ENCODE measurements at regions not wholly inside any gene's neighbourhood (a gene's known extent, or its start where the extent isn't known, plus 50 kb on each side); places are given as distances from the start of the nearest gene placed in this dataset. TPM values are rescaled to one million over a fixed set of nuclear protein-coding genes. Genes with fewer than 3 reads are reported as not detected.
"Not testable (repeated sequence)": the region's sequence is repeated elsewhere in the genome, so short reads cannot be mapped to it uniquely, and the experiment has no call there.

DNA sequence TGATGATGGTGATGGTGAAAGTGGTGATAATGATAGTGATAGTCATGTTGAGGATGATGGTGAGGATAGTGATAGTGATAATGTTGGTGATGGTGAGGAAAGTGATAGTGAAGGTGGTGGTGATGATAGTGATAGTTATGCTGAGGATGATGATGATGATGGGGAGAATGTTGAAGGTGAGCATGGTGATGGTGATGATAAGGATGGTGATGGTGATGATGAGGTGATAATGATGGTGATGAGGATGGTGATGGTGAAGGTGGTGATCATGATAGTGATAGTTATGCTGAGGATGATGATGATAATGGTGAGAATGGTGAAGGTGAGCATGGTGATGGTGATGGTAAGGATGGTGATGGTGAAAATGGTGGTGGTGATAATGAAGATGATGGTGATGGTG, 64.9 kb upstream of the ZNF337 start:
- H3K4me3 ChIP-seq (ENCODE audit: low read depth, low read length) = no peak overlapping the region
- H3K36me3 ChIP-seq (ENCODE audit: control insufficient read depth, insufficient read depth, low read length) = no peaks in the 10 kb centered on the region
- no peaks in the 10 kb centered on the region for H3K27me3 ChIP-seq (ENCODE audit: control insufficient read depth, insufficient read depth, low read length)
- ChIA-PET CTCF (no interaction called here), POLR2A (no interaction called here)
- DNase-seq (ENCODE audit: low read depth) = no peak
- TF ChIP-seq, protein P1, sequence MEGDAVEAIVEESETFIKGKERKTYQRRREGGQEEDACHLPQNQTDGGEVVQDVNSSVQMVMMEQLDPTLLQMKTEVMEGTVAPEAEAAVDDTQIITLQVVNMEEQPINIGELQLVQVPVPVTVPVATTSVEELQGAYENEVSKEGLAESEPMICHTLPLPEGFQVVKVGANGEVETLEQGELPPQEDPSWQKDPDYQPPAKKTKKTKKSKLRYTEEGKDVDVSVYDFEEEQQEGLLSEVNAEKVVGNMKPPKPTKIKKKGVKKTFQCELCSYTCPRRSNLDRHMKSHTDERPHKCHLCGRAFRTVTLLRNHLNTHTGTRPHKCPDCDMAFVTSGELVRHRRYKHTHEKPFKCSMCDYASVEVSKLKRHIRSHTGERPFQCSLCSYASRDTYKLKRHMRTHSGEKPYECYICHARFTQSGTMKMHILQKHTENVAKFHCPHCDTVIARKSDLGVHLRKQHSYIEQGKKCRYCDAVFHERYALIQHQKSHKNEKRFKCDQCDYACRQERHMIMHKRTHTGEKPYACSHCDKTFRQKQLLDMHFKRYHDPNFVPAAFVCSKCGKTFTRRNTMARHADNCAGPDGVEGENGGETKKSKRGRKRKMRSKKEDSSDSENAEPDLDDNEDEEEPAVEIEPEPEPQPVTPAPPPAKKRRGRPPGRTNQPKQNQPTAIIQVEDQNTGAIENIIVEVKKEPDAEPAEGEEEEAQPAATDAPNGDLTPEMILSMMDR (IDR thresholded peaks at IDR 0.05; ENCODE audit: insufficient read depth, low read depth, low read length) = no peak

- H3K4me3 ChIP-seq (ENCODE audit: low read depth, low read length); H3K36me3 ChIP-seq (ENCODE audit: control insufficient read depth, insufficient read depth, low read length); H3K27me3 ChIP-seq (ENCODE audit: control insufficient read depth, insufficient read depth, low read length); DNase-seq (ENCODE audit: low read depth); CTCF ChIA-PET; POLR2A ChIA-PET: not testable (repeated sequence)
Observed at GRCh38 chr20:25761046-25761445, 64.4 kb upstream of the ZNF337 start.

DNA sequence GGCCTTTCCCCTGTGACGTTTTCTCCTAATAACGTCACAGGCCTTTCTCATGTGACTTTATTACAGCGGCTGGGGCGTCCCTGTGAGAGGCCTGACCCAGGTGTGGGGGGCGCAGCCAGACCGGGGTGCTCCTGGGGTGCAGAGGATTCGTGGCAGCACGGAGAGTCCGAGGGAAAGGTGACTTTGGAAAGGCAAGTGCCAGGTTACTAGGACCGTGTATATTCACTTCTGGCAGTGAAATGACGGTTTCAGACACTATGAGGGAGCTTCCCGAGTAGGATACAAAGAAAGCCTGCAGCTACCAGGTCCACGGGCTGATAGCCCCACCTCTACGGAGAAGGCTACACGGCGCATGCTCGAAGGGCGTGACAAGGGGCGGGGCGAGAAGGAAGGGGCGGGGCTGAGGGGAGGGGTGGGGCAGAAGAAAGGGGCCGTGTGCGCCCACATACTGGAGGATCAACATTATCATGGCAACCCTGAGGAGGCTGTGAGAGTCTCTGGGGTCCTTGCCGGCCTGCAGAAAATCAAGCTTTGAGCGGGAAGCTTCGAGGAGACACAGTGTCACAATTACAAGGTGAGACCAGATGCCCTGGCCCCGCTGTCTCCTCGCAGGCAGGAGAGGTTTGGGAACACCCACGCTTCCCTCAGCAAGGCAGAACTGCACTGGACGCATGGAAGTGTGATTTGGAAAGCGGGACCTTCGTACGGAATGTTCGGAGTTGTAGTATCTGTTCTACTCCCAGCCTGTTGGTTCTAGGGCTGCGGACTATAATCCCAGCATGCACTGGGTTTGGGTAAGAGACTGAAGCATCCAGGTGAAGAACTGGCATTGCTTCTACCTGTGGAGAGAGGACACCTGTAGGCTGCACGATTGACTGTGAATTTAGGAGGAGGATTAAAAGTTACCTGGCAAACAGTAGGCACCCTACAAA, 54.4 kb upstream of the ZNF337 start:
- DNase-seq (ENCODE audit: low read depth) = no peak
- Histone ChIP-seq H3K27me3 (ENCODE audit: control insufficient read depth, insufficient read depth, low read length) (0 out of 2 replicates have a peak, but pooled peaks cover 1% of the 10 kb centered on the region), H3K36me3 (ENCODE audit: control insufficient read depth, insufficient read depth, low read length) (no peaks in the 10 kb centered on the region), H3K4me3 (ENCODE audit: low read depth, low read length) (peak overlapping the region; percentile 45)
- ChIA-PET POLR2A (no interaction called here), CTCF (no interaction called here)
- TF ChIP-seq, protein P1 (IDR thresholded peaks at IDR 0.05; ENCODE audit: insufficient read depth, low read depth, low read length) = no peak

DNA sequence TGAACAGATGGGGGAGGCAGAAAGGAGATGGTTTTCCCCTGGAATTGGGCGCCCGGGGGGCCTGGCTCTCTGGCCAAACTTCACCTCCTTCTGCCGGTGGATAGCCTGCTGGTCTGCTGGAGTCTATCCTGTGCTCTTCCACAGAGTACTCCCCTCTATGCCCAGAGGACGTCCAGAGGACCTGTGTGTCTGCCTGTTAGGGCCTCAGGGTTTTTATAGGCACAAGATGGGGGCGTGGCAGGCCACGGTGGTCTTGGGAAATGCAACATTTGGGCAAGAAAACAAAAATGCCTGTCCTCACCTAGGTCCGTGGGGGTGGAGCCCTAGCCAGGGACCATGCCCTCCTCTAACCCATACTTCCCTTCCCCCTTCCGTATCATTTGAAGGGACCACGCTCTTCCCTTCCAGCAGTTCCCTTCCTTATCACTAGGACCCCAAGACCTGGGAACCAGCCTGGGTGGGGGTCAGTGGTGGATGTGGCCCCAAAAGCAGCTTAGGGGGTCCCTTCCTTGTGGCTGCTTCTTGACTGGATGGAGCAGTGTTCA, 53.6 kb upstream of the ZNF337 start:
- POLR2A ChIA-PET = no interaction called here
- no peak for DNase-seq (ENCODE audit: low read depth)
- TF ChIP-seq, protein P1 (IDR thresholded peaks at IDR 0.05; ENCODE audit: insufficient read depth, low read depth, low read length) = no peak
- Histone ChIP-seq H3K27me3 (ENCODE audit: control insufficient read depth, insufficient read depth, low read length) (0 out of 2 replicates have a peak, but pooled peaks cover 1% of the 10 kb centered on the region), H3K4me3 (ENCODE audit: low read depth, low read length) (peak overlapping the region; percentile 45), H3K36me3 (ENCODE audit: control insufficient read depth, insufficient read depth, low read length) (no peaks in the 10 kb centered on the region)
- CTCF ChIA-PET = no interaction called here

DNA sequence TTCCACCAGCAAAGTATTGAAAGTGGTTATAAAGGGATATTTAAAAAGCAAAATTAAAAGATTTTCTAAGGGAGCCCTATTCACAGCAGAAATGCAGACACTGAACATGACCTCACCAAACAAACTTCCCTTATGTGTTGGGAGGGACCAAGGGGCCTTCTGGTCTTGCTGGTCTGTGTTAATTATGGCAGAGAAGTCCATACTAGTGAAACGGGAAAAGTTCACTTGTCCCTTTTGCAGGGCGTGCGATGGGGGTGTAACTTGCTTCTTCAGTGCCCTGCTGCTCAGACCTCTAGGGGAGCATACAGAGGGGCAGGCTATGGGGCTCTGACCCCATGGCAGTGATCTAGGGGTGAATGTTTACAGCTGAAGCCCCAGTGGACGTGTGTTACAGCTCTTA, 53.0 kb upstream of the ZNF337 start:
- POLR2A ChIA-PET = no interaction called here
- Histone ChIP-seq H3K36me3 (ENCODE audit: control insufficient read depth, insufficient read depth, low read length) (no peaks in the 10 kb centered on the region), H3K4me3 (ENCODE audit: low read depth, low read length) (no peak overlapping the region), H3K27me3 (ENCODE audit: control insufficient read depth, insufficient read depth, low read length) (0 out of 2 replicates have a peak, but pooled peaks cover 1% of the 10 kb centered on the region)
- no peak for DNase-seq (ENCODE audit: low read depth)
- TF ChIP-seq, protein P1 (IDR thresholded peaks at IDR 0.05; ENCODE audit: insufficient read depth, low read depth, low read length) = no peak
- CTCF ChIA-PET = no interaction called here

Small RNA genes in the stretch of these regions (small RNA-seq; reads per million reads assigned to genes)
- not detected for gene CFTRP1 (ENCODE audit: insufficient read length, low read depth, low replicate concordance)
